ENCODE measurements at regions not wholly inside any gene's neighbourhood (a gene's known extent, or its start where the extent isn't known, plus 50 kb on each side); places are given as distances from the start of the nearest gene placed in this dataset.
A peak's percentile ranks its signal among the peaks of the same experiment; 100 is the strongest.

DNA sequence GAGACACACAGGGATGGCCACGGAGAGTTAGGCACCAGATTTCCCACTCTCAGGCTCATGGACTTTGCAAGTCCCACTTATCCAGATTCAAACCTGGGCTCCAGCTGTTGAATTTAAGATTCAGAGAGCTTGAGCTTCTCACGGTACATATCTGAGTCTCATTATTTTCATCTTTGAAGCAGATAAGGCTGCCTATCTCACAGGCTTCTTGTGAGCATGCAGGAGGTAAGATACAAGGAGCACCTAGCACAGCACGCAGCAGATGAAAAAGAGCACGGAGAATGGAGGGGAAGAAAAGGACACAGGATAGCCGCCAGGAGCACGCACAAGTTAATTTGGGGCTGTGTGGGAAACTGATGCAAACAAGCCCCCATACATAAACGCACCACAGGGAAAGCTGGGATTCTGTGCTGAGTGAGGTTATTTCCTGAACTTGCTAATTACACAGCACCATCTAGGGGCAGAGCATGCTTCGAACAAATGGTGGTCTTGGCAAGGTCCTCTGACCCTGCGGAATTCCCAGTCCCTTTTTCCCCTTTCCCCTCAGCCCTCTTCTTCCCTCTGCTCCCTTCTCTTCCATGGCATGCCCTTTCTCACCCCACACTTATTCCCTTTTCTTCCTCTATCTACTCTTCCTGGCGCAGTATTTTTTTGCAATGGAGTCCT, 134.7 kb upstream of the VANGL1 start:
- TF ChIP-seq CTCF (IDR thresholded peaks at IDR 0.05) (peak in 1 of 3 donors; percentile 16), POLR2A (IDR thresholded peaks at IDR 0.05) (no peak), EP300 (IDR thresholded peaks at IDR 0.05) (no peak)
